HCT116 (cell line): ENCODE measurements at regions not wholly inside any gene's neighbourhood (a gene's known extent, or its start where the extent isn't known, plus 50 kb on each side); places are given as distances from the start of the nearest gene placed in this dataset.

Experiments used
- ATAC-seq: fragments of 200-7000 bp; cut with Tn5 transposase; 2 replicates; pipeline ENCODE4 v1.9.1; 2020; ENCODE audit warnings: mild to moderate bottlenecking, moderate library complexity
- BruUV-seq: library from RNA; stranded (reverse); fragments of 400-500 nt; replicated peaks from 2 replicates; lab custom pipeline; 2021; lab: Mats Ljungman, UMichigan
- CTCF ChIA-PET: fragments of 300-600 bp; sonication (Branson Sonifier 250); formaldehyde crosslinking; loops from one replicate; lab custom pipeline; 2021; ENCODE audit warnings: antibody characterized with exemption; lab: Charles Lee
- POLR2A ChIA-PET: fragments of 300-600, 350-600 bp; sonication (Branson Sonifier 250); formaldehyde crosslinking; loops from one replicate; lab custom pipeline; 2021; ENCODE audit warnings: antibody characterized with exemption; lab: Charles Lee
- RAD21 ChIA-PET, 2 experiments: fragments of 300-600 bp; sonication (Branson Sonifier 250); formaldehyde crosslinking; loops; one replicate each; lab custom pipeline; 2023; ENCODE audit warnings: low total read pairs in 2 of 2; ENCODE audit not compliant: uncharacterized antibody in 2 of 2, unreplicated experiment in 2 of 2, low non-redundant PET in 1 of 2; lab: Charles Lee
- DNase-seq: peaks from one replicate; pipeline ENCODE4 v3.0.0-alpha.2; 2010; ENCODE audit warnings: low read depth, low spot score
- H2AFZ ChIP-seq: fragments of 200-600 bp; shearing (Covaris generic), sonication (generic); 2 replicates; pipeline ENCODE4 v1.6.1; 2017; ENCODE audit warnings: low read depth, mixed run types, mixed read lengths, antibody characterized with exemption, low read length; ENCODE audit not compliant: poor library complexity, severe bottlenecking
- H3K27ac ChIP-seq: 2 replicates; pipeline ENCODE4 v1.5.1; 2012; ENCODE audit warnings: low read depth, low read length
- H3K27me3 ChIP-seq: fragments of 200-600 bp; sonication (generic); 2 replicates; pipeline ENCODE4 v1.6.1; 2016; ENCODE audit warnings: mixed run types, low read length, mixed read lengths; ENCODE audit not compliant: insufficient read depth
- H3K36me3 ChIP-seq, 2 experiments: fragments of 200-500 bp in 1 of 2; fragments of 200-600 bp in 1 of 2; sonication (Bioruptor generic) in 1 of 2; sonication (generic) in 1 of 2; 2 replicates each; pipeline versions ENCODE4 v1.5.1 to v1.6.1; 2014 to 2016; ENCODE audit warnings: low read length in 2 of 2, inconsistent platforms in 1 of 2, mixed read lengths in 1 of 2, mixed run types in 1 of 2; ENCODE audit not compliant: insufficient read depth in 2 of 2, control insufficient read depth in 1 of 2
- H3K4me1 ChIP-seq, 2 experiments: fragments of 200-600 bp in 1 of 2; sonication (generic) in 1 of 2; 2 replicates each; pipeline versions ENCODE4 v1.5.1 to v1.6.1; 2012 to 2017; ENCODE audit warnings: low read length in 2 of 2, inconsistent platforms in 1 of 2, mild to moderate bottlenecking in 1 of 2, mixed read lengths in 1 of 2, mixed run types in 1 of 2, moderate library complexity in 1 of 2; ENCODE audit not compliant: insufficient read depth in 2 of 2, control insufficient read depth in 1 of 2
- H3K4me2 ChIP-seq: fragments of 200-600 bp; sonication (generic); 2 replicates; pipeline ENCODE4 v1.6.1; 2017; ENCODE audit warnings: mixed run types, low read length, mixed read lengths
- H3K4me3 ChIP-seq, 2 experiments: fragments of 200-600 bp in 1 of 2; sonication (generic) in 1 of 2; replicated peaks in 1 of 2; 2 replicates each; pipeline ENCODE4 v1.5.1; 2011 to 2016; ENCODE audit warnings: low read length in 2 of 2, control low read depth in 1 of 2, low read depth in 1 of 2, mild to moderate bottlenecking in 1 of 2, mixed read lengths in 1 of 2, mixed run types in 1 of 2
- H3K79me2 ChIP-seq: fragments of 200-600 bp; sonication (generic); 2 replicates; pipeline ENCODE4 v1.6.1; 2017; ENCODE audit warnings: mild to moderate bottlenecking, mixed run types, low read length, moderate library complexity, mixed read lengths; ENCODE audit not compliant: insufficient read depth
- H3K9ac ChIP-seq: fragments of 200-600 bp; sonication (generic); 2 replicates; pipeline ENCODE4 v1.6.1; 2016; ENCODE audit warnings: low read length, mixed read lengths
- H3K9me2 ChIP-seq: fragments of 200-600 bp; sonication (generic), shearing (Covaris generic); 2 replicates; pipeline ENCODE4 v1.6.1; 2017; ENCODE audit warnings: mixed run types, mild to moderate bottlenecking, moderate library complexity; ENCODE audit not compliant: insufficient read depth
- H3K9me3 ChIP-seq, 2 experiments: fragments of 200-500 bp in 1 of 2; fragments of 200-600 bp in 1 of 2; sonication (Bioruptor generic) in 1 of 2; sonication (generic) in 1 of 2; 2 replicates each; pipeline ENCODE4 v1.6.1; 2014 to 2017; ENCODE audit warnings: low read length in 2 of 2, mixed read lengths in 2 of 2, inconsistent platforms in 1 of 2, low read depth in 1 of 2, mild to moderate bottlenecking in 1 of 2, mixed run types in 1 of 2, moderate library complexity in 1 of 2; ENCODE audit not compliant: control insufficient read depth in 1 of 2, insufficient read depth in 1 of 2
- H4K20me1 ChIP-seq: fragments of 200-600 bp; sonication (generic), shearing (Covaris generic); 2 replicates; pipeline ENCODE4 v1.6.1; 2017; ENCODE audit warnings: mixed run types, mild to moderate bottlenecking, moderate library complexity; ENCODE audit not compliant: insufficient read depth
- CBX3 ChIP-seq: IDR thresholded peaks from 2 replicates; pipeline ENCODE4 v1.6.1; 2012; ENCODE audit warnings: low read depth
- EGR1 ChIP-seq: IDR thresholded peaks from 2 replicates; pipeline ENCODE4 v1.6.1; 2012; ENCODE audit warnings: low read depth
- ELF1 ChIP-seq: IDR thresholded peaks from 2 replicates; pipeline ENCODE4 v1.6.1; 2012; ENCODE audit warnings: low read depth, borderline replicate concordance
- EZH2phosphoT487 ChIP-seq: fragments of 200-600 bp; IDR thresholded peaks from 2 replicates; pipeline ENCODE4 v1.6.1; 2018; ENCODE audit warnings: antibody characterized with exemption, borderline replicate concordance
- FOSL1 ChIP-seq: IDR thresholded peaks from 2 replicates; pipeline ENCODE4 v1.6.1; 2012; ENCODE audit warnings: low read depth
- JUND ChIP-seq: IDR thresholded peaks from 2 replicates; pipeline ENCODE4 v1.6.1; 2012
- POLR2A ChIP-seq: IDR thresholded peaks from 2 replicates; pipeline ENCODE4 v1.7.0; 2011; ENCODE audit warnings: borderline replicate concordance; ENCODE audit not compliant: insufficient read depth, insufficient read length; ENCODE audit errors: extremely low read depth
- POLR2AphosphoS5 ChIP-seq: IDR thresholded peaks from 2 replicates; pipeline ENCODE4 v1.6.1; 2011; ENCODE audit warnings: mild to moderate bottlenecking, low read depth, low read length, moderate library complexity
- RAD21 ChIP-seq: IDR thresholded peaks from 2 replicates; pipeline ENCODE4 v1.6.1; 2012; ENCODE audit warnings: low read depth, mild to moderate bottlenecking
- SIN3A ChIP-seq: IDR thresholded peaks from 2 replicates; pipeline ENCODE4 v1.6.1; 2012; ENCODE audit warnings: low read depth
- SP1 ChIP-seq: IDR thresholded peaks from 2 replicates; pipeline ENCODE4 v1.6.1; 2012; ENCODE audit warnings: low read depth
- TCF7L2 ChIP-seq: IDR thresholded peaks from 2 replicates; pipeline ENCODE4 v1.7.0; 2011; ENCODE audit warnings: borderline replicate concordance, inconsistent platforms; ENCODE audit not compliant: insufficient read depth, insufficient read length; ENCODE audit errors: extremely low read depth
- YY1 ChIP-seq: IDR thresholded peaks from 2 replicates; pipeline ENCODE4 v1.6.1; 2011; ENCODE audit warnings: low read length, low read depth, moderate library complexity, mild to moderate bottlenecking; ENCODE audit not compliant: insufficient replicate concordance; ENCODE audit errors: extremely low read depth
- ZNF274 ChIP-seq: fragments of 200-500 bp; sonication (Bioruptor generic); IDR thresholded peaks from 2 replicates; pipeline ENCODE4 v1.6.1; 2014; ENCODE audit warnings: mild to moderate bottlenecking, low read depth, low read length, inconsistent platforms
- intact Hi-C: fragments of 100-400 bp; cut with micrococcal nuclease; formaldehyde crosslinking; loops from 2 replicates; pipeline ENCODE4 v1.10.0; 2022
- TF ChIP-seq, protein P1 (sequence below): IDR thresholded peaks from 2 replicates; pipeline ENCODE4 v1.6.1; 2012
- TF ChIP-seq, protein P2 (sequence below): IDR thresholded peaks from 2 replicates; pipeline ENCODE4 v1.6.1; 2012
- TF ChIP-seq, protein P3 (sequence below): IDR thresholded peaks from 2 replicates; pipeline ENCODE4 v1.6.1; 2012; ENCODE audit warnings: low read depth
- TF ChIP-seq, protein P4 (sequence below): IDR thresholded peaks from 2 replicates; pipeline ENCODE4 v1.6.1; 2011; ENCODE audit warnings: mild to moderate bottlenecking, low read length, moderate library complexity; ENCODE audit not compliant: insufficient replicate concordance; ENCODE audit errors: extremely low read depth

DNA sequence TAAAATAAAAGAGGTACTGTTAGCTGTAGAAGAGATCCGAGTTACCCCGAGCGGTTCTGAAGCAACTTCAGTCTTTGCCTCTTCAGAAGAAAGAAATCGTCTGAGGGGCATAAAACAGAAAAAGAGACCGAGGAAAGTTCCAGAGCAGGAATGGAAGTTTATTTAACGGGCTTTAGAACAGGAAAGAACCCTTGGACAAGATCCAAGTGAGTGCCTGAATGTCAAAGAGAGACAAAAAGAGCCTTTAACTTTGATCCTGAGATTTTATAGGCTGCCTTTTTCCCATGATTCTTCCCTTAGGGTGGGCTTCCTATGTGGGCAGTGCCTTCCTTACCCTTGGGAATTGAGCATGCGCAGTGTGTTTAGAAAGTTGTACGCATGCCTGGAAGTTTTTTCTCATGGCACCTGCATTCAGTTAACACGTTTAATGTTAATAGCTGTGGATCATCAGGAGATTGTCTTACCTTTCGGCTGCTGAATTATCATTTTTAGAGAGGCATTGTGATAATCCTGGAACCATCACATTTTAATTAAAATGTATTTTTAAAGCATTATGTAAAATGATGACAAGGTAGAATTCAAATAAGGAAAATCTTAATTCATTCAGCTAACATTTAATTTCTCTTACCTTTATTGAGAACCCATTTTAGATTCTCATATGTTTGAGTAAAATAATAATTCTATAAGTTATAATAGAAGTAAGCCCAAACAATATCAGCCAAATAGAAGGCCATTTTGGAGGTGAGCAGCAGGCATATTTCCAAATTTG, 269.5 kb upstream of the ZSWIM2 start (continued):
- no peak for TF ChIP-seq SIN3A
- TF ChIP-seq FOSL1, result no peak
- no peak for TF ChIP-seq RAD21
- TF ChIP-seq CBX3, result no peak
- TF ChIP-seq JUND, result no peak
- TF ChIP-seq, protein P1, sequence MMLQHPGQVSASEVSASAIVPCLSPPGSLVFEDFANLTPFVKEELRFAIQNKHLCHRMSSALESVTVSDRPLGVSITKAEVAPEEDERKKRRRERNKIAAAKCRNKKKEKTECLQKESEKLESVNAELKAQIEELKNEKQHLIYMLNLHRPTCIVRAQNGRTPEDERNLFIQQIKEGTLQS, result no peak

DNA sequence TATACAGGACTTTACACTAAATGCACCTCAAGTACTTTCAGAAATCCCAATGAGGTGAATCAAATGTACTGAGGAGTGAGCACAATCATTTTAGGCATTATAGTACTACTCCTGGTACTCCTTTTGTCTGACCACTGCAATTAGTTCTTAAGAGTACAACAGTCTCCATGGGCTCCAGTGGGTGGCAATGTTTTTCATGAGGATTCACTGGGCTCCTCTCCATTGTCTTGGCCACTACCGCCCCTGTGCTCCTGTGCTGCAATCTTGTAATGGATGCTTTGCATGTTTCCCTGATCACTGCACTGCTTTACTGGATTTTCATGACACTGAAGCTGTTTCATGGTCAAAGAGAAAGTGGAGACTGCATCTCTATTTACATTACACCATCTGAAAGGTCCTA, 268.5 kb upstream of the ZSWIM2 start:
- CTCF ChIA-PET, result no interaction called here
- Histone ChIP-seq H3K9me2 (no peaks in the 10 kb centered on the region), H3K9ac (no peak overlapping the region), H4K20me1 (no peaks in the 10 kb centered on the region), H2AFZ (no peak overlapping the region), H3K4me1 (no peaks in the 10 kb centered on the region), H3K36me3 (no peaks in the 10 kb centered on the region), H3K27me3 (no peaks in the 10 kb centered on the region), H3K4me2 (no peak overlapping the region), H3K9me3 (no peaks in the 10 kb centered on the region), H3K27ac (no peak overlapping the region), H3K4me3 (no peak overlapping the region), H3K79me2 (no peaks in the 10 kb centered on the region)
- POLR2A ChIA-PET, result no interaction called here
- DNase-seq, result no peak
- ATAC-seq, result 0 out of 2 replicates have a peak, but pooled peaks have one; percentile 34
- intact Hi-C loops, result no loop called here
- RAD21 ChIA-PET, result no interaction called here
- TF ChIP-seq FOSL1 (no peak), RAD21 (no peak), EGR1 (no peak), CBX3 (no peak), TCF7L2 (no peak), SP1 (no peak), EZH2phosphoT487 (no peak), POLR2AphosphoS5 (no peak), ELF1 (no peak), ZNF274 (no peak), POLR2A (no peak), YY1 (no peak)
- TF ChIP-seq, protein P2, sequence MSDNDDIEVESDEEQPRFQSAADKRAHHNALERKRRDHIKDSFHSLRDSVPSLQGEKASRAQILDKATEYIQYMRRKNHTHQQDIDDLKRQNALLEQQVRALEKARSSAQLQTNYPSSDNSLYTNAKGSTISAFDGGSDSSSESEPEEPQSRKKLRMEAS, result no peak
- TF ChIP-seq, protein P3, sequence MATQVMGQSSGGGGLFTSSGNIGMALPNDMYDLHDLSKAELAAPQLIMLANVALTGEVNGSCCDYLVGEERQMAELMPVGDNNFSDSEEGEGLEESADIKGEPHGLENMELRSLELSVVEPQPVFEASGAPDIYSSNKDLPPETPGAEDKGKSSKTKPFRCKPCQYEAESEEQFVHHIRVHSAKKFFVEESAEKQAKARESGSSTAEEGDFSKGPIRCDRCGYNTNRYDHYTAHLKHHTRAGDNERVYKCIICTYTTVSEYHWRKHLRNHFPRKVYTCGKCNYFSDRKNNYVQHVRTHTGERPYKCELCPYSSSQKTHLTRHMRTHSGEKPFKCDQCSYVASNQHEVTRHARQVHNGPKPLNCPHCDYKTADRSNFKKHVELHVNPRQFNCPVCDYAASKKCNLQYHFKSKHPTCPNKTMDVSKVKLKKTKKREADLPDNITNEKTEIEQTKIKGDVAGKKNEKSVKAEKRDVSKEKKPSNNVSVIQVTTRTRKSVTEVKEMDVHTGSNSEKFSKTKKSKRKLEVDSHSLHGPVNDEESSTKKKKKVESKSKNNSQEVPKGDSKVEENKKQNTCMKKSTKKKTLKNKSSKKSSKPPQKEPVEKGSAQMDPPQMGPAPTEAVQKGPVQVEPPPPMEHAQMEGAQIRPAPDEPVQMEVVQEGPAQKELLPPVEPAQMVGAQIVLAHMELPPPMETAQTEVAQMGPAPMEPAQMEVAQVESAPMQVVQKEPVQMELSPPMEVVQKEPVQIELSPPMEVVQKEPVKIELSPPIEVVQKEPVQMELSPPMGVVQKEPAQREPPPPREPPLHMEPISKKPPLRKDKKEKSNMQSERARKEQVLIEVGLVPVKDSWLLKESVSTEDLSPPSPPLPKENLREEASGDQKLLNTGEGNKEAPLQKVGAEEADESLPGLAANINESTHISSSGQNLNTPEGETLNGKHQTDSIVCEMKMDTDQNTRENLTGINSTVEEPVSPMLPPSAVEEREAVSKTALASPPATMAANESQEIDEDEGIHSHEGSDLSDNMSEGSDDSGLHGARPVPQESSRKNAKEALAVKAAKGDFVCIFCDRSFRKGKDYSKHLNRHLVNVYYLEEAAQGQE, result no peak
- TF ChIP-seq, protein P4, sequence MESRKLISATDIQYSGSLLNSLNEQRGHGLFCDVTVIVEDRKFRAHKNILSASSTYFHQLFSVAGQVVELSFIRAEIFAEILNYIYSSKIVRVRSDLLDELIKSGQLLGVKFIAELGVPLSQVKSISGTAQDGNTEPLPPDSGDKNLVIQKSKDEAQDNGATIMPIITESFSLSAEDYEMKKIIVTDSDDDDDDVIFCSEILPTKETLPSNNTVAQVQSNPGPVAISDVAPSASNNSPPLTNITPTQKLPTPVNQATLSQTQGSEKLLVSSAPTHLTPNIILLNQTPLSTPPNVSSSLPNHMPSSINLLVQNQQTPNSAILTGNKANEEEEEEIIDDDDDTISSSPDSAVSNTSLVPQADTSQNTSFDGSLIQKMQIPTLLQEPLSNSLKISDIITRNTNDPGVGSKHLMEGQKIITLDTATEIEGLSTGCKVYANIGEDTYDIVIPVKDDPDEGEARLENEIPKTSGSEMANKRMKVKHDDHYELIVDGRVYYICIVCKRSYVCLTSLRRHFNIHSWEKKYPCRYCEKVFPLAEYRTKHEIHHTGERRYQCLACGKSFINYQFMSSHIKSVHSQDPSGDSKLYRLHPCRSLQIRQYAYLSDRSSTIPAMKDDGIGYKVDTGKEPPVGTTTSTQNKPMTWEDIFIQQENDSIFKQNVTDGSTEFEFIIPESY, result no peak
- no TSS peak for BruUV-seq
